ENCODE measurements at regions not wholly inside any gene's neighbourhood (a gene's known extent, or its start where the extent isn't known, plus 50 kb on each side); places are given as distances from the start of the nearest gene placed in this dataset.

DNA sequence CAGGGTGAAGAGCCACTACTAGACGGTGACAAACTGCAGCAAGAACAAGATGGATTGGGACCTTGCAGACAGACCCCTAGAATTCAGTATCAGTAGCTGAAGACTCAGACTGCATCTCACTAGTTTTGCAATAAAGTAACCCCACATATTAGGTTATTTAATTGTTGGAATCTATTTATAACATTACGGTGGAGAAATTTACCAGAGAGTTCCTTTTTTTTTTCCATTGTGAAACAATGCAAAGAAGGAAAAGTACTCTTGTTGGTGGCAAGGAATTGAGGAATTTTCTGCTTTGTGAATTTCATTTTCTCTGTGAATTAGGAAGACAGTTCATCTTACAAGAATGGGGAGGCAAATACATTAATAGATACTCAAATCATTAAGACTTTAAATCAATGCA, 185.7 kb upstream of the PPFIA2 start:
- TF ChIP-seq, protein P1, sequence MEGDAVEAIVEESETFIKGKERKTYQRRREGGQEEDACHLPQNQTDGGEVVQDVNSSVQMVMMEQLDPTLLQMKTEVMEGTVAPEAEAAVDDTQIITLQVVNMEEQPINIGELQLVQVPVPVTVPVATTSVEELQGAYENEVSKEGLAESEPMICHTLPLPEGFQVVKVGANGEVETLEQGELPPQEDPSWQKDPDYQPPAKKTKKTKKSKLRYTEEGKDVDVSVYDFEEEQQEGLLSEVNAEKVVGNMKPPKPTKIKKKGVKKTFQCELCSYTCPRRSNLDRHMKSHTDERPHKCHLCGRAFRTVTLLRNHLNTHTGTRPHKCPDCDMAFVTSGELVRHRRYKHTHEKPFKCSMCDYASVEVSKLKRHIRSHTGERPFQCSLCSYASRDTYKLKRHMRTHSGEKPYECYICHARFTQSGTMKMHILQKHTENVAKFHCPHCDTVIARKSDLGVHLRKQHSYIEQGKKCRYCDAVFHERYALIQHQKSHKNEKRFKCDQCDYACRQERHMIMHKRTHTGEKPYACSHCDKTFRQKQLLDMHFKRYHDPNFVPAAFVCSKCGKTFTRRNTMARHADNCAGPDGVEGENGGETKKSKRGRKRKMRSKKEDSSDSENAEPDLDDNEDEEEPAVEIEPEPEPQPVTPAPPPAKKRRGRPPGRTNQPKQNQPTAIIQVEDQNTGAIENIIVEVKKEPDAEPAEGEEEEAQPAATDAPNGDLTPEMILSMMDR (IDR thresholded peaks at IDR 0.05), result no peak
- no peaks in the 10 kb centered on the region for H3K4me1 ChIP-seq
- H3K27me3 ChIP-seq, result no peaks in the 10 kb centered on the region
- no peaks in the 10 kb centered on the region for H3K36me3 ChIP-seq
- H3K4me3 ChIP-seq, result no peak overlapping the region
- H3K9me3 ChIP-seq, result no peaks in the 10 kb centered on the region
- H3K27ac ChIP-seq, result no peak overlapping the region
- no peak for DNase-seq (ENCODE audit: low spot score)

DNA sequence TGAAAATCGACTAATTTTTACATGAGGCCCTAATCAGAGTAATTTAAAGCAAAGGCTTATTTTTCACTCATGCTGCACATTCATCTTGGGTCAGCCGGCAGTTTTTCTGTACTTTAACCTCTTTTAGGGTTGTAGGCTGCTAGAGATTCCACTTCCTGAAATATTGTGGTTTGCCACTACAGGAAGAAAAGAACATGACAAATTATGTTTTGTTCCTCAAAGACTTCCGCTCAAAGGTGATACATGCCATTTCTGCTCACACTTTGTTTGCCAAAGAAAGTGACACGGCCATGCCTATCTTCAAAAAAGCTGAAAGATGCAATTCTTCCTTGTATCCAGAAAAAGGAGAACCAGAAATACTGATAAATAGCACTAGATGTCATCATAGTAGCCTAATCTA, 183.4 kb upstream of the PPFIA2 start:
- TF ChIP-seq, protein P1 (IDR thresholded peaks at IDR 0.05), result no peak

DNA sequence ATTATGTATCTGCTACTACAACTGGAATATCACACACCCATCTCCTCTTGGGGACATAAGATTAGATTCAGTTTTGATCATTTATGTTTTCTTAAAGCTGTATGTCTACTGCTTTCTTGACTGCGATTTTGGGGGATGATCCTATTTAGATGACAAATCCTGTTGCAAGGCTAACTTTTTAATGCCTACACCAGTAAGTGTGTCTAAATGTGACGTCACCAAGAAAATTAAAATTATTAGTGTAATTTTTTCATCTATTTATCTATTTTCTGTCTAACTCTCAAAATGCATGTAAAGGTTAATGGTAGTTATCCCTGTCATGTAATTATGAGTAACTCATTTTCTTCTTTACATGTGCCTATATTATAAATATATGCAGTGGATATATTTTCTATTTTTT, 170.9 kb upstream of the PPFIA2 start:
- TF ChIP-seq, protein P1 (IDR thresholded peaks at IDR 0.05), result no peak
- H3K27me3 ChIP-seq, result no peaks in the 10 kb centered on the region
- no peak overlapping the region for H3K4me3 ChIP-seq
- peaks cover 0 to 3% of the 10 kb centered on the region in 2 donors for H3K9me3 ChIP-seq
- no peak overlapping the region for H3K27ac ChIP-seq
- no peak for DNase-seq (ENCODE audit: low spot score)
- no peaks in the 10 kb centered on the region for H3K36me3 ChIP-seq
- H3K4me1 ChIP-seq, result no peaks in the 10 kb centered on the region

More for the DNA sequence above, 183.4 kb upstream of the PPFIA2 start:
- H3K36me3 ChIP-seq, result no peaks in the 10 kb centered on the region
- no peak for DNase-seq (ENCODE audit: low spot score)
- no peak overlapping the region for H3K4me3 ChIP-seq
- no peak overlapping the region for H3K27ac ChIP-seq
- no peaks in the 10 kb centered on the region for H3K9me3 ChIP-seq
- no peaks in the 10 kb centered on the region for H3K4me1 ChIP-seq
- H3K27me3 ChIP-seq, result no peaks in the 10 kb centered on the region

DNA sequence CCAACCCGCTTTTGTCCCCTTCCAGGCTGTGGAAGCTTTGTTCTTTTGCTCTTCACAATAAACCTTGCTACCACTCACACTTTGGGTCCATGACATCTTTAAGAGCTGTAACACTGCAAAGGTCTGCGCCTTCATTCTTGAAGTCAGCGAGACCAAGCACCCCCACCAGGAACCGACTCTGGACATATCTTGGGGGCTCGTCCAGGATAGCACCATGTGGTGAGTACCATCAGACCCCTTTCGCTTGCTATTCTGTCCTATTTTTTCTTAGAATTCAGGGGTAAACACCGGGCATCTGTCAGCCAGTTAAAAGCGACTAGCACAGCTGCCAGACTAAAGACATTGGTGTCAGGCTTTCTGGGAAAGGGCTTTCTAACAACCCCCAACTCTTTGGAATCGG, 137.6 kb upstream of the PPFIA2 start:
- no peaks in the 10 kb centered on the region for H3K27me3 ChIP-seq
- TF ChIP-seq, protein P1 (IDR thresholded peaks at IDR 0.05), result no peak
- H3K4me3 ChIP-seq, result no peak overlapping the region
- no peak overlapping the region for H3K27ac ChIP-seq
- peaks cover 0 to 23% of the 10 kb centered on the region in 2 donors for H3K9me3 ChIP-seq
- H3K4me1 ChIP-seq, result no peaks in the 10 kb centered on the region
- no peak for DNase-seq (ENCODE audit: low spot score)
- H3K36me3 ChIP-seq, result no peaks in the 10 kb centered on the region

DNA sequence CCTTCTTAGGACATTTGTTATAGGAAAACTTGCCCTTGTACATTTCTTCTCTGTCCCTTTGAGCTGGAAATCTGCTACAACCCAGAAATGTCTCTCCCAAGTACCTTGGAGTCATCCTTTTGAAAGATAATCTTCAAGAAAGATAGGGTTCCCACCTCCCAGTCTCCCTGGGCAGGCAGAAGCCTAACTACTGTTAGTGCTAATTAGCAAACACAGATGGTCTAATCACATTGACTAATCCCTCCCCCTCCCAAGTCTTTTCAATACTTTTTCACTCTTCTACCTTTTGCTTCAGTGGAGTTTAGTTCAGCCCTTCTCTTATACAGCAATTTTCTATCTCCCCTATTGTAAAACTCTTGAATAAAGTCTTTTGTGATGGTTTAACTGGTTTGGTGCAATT, 129.8 kb upstream of the PPFIA2 start:
- H3K4me3 ChIP-seq, result no peak overlapping the region
- DNase-seq (ENCODE audit: low spot score), result no peak
- no peaks in the 10 kb centered on the region for H3K36me3 ChIP-seq
- TF ChIP-seq, protein P1 (IDR thresholded peaks at IDR 0.05), result no peak
- no peak overlapping the region for H3K27ac ChIP-seq
- H3K9me3 ChIP-seq, result no peaks in the 10 kb centered on the region
- no peaks in the 10 kb centered on the region for H3K4me1 ChIP-seq
- no peaks in the 10 kb centered on the region for H3K27me3 ChIP-seq

DNA sequence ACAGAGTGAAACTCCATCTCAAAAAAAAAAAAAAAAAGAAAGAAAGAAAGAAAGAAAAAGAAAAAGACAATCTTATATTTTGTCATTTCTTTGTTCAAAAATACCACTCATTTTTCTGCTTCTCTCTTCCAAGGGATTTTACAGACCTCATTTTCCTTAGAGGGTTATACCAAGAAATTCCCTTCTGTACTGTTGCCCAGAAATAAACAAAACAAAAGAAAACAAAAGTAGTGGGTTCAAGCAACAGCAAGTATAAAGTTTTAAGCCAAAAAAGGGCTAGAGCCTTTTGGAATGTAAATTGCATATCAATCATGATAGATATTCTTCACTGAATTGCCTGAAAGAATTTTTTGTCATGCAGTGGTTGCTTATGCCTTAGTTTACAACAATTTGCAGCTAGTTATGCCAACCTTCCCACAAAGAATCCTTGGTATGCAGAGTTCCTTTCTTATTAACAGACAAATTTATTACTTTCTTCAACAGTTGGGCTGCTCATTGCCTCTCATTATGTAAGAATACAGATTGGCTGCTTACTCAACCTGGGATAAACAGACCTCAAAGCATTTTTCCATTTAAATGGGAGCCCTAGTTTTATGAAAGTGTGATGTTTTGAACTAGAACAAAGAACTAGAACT, 129.1 kb upstream of the PPFIA2 start:
- H3K27ac ChIP-seq, result no peak overlapping the region
- no peaks in the 10 kb centered on the region for H3K4me1 ChIP-seq
- no peaks in the 10 kb centered on the region for H3K36me3 ChIP-seq
- H3K27me3 ChIP-seq, result no peaks in the 10 kb centered on the region
- TF ChIP-seq, protein P1 (IDR thresholded peaks at IDR 0.05), result no peak
- no peaks in the 10 kb centered on the region for H3K9me3 ChIP-seq
- H3K4me3 ChIP-seq, result no peak overlapping the region
- no peak for DNase-seq (ENCODE audit: low spot score)

Data from right atrium auricular region (tissue), 2 donors.